GM12891 (cell line): ENCODE measurements at regions not wholly inside any gene's neighbourhood (a gene's known extent, or its start where the extent isn't known, plus 50 kb on each side); places are given as distances from the start of the nearest gene placed in this dataset.
"Not testable (repeated sequence)": the region's sequence is repeated elsewhere in the genome, so short reads cannot be mapped to it uniquely, and the experiment has no call there.

Experiments used
- DNase-seq: peaks from one replicate; pipeline ENCODE4 v3.0.0; 2011; ENCODE audit warnings: low spot score; ENCODE audit not compliant: insufficient read length
- FAIRE-seq: peaks from 2 replicates; lab custom pipeline; 2011; peaks lifted over from hg19 to GRCh38; lab: Jason Lieb, UNC
- PAX5 ChIP-seq: IDR thresholded peaks from 2 replicates; pipeline ENCODE4 v1.6.1; 2011; ENCODE audit warnings: low read length, moderate library complexity, mild to moderate bottlenecking; ENCODE audit not compliant: insufficient read depth, severe bottlenecking
- POLR2A ChIP-seq: IDR thresholded peaks from 2 replicates; pipeline ENCODE4 v1.6.1; 2011; ENCODE audit warnings: low read depth, low read length, control low read depth
- POLR2AphosphoS5 ChIP-seq: IDR thresholded peaks from 2 replicates; pipeline ENCODE4 v1.6.1; 2011; ENCODE audit warnings: low read depth, low read length, control low read depth
- POU2F2 ChIP-seq: IDR thresholded peaks from 2 replicates; pipeline ENCODE4 v1.6.1; 2011; ENCODE audit warnings: low read depth, mild to moderate bottlenecking, control low read depth, low read length, moderate library complexity
- SPI1 ChIP-seq: IDR thresholded peaks from 2 replicates; pipeline ENCODE4 v1.6.1; 2011; ENCODE audit warnings: low read depth, low read length, control low read depth
- TAF1 ChIP-seq: IDR thresholded peaks from 2 replicates; pipeline ENCODE4 v1.6.1; 2011; ENCODE audit warnings: low read depth, low read length, control low read depth

DNA sequence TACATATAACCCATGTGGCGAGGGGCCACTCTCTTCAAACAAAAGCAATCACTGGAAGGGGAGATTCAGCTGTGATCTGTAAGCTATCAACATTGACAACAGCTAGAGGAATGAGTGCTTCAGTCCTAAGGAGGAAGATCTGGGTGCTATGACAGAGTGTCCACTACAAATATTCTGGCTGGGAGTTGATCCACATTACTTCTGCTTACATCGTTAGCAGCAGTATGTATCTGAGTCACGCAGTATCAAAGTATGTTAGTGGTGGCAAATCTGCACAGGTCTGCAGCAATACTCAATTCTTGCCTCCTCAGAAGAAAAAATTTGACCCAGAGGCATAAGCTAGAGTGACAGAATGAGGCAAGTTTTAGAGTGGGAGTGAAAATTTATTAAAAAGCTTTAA lies 267.0 kb downstream of the PTH2R start:
- TF ChIP-seq POU2F2, result no peak
- TF ChIP-seq POLR2AphosphoS5, result no peak
- TF ChIP-seq SPI1, result no peak
- no peak for TF ChIP-seq TAF1
- no peak for TF ChIP-seq PAX5
- no peak for TF ChIP-seq POLR2A
- FAIRE-seq (no peak), DNase-seq (no peak)

DNA sequence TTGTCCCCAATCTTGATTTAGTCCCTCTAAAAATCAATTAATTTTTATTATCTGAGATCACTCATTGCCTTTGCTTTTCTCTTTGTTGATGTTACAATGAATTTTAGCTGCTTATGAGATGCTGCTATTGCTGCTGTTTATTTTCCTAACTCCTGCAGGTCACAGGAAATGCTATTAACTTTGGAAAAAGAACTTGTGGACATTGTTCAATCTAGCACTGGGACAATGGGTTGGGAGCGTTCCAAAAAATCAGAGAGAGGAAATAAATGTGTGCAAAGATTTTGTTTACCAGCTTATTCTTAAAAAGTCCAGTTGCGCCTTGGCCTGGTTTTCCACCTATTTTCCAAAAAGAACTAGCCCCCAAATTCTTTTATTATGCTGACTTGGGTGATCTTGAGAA lies 268.3 kb downstream of the PTH2R start:
- DNase-seq (no peak), FAIRE-seq (no peak)
- no peak for TF ChIP-seq POLR2A

DNA sequence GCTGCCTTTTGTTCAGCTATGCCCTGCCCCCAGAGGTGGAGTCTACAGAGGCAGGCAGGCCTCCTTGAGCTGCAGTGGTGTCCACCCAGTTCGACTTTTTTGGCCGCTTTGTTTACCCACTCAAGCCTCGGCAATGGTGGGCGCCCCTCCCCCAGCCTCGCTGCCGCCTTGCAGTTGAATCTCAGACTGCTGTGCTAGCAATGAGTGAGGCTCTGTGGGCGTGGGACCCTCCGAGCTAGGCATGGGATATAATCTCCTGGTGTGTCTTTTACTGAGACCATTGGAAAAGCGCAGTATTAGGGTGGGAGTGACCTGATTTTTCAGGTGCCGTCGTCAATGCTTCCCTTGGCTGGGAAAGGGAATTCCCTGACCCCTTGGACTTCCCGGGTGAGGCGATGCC lies 279.3 kb downstream of the PTH2R start:
- not testable (repeated sequence) for DNase-seq

DNA sequence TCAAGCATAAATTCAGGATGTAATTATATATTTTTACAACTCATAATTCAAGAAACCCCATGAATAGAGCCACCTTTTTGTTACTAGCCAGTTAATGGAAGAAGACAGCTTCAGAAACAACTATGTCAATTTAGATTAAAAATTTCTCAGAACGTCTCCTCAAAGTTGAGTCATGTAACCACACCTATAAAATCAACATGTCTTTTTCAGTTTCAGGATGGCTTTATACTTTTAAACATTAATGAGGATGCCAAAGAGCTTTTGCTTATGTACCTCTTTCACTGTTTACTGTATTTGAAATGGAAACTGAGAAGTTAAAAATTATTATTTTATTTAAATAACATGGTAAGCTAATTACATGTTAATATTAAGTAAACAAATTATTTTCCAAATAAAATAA lies 280.1 kb downstream of the PTH2R start:
- FAIRE-seq, result no peak
- DNase-seq, result no peak
- TF ChIP-seq POLR2AphosphoS5 (no peak), SPI1 (no peak), POLR2A (no peak), POU2F2 (no peak)

More for the DNA sequence above, 279.3 kb downstream of the PTH2R start:
- FAIRE-seq, result not testable (repeated sequence)

DNA sequence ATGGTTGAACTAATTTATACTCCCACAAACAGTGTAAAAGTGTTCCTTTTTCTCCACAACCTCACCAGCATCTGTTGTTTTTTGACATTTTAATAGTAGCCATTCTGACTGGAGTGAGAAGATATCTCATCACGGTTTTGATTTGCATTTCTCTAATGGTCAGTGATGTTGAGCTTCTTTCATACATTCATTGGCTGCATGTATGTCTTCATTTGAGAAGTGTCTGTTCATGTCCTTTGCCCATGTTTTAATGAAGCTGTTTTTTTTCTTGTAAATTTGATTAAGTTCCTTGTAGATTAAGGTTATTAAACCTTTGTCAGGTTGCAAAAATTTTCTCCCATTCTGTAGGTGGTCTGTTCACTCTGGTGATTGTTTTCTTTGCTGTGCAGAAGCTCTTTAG lies 281.1 kb downstream of the PTH2R start:
- DNase-seq, FAIRE-seq: not testable (repeated sequence)

DNA sequence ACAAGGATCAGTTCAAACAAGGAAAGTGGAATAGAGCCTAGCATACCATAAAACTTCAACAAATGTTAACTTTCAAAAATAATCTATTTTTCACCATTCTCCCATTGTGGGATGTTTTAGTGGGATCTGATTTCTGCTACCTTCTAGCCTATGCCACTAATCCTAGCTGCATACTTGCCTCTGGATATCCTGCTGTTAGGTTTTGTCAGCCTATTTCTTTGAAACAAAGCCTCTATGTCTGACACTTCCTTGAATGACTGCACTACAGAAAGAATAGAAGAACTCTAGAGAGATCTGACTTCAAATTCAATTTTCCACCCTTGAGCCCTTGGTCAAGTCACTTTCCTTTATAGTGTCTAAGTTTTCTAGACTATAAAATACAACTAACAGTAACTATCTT lies 291.5 kb downstream of the PTH2R start:
- FAIRE-seq, result no peak
- DNase-seq, result no peak

DNA sequence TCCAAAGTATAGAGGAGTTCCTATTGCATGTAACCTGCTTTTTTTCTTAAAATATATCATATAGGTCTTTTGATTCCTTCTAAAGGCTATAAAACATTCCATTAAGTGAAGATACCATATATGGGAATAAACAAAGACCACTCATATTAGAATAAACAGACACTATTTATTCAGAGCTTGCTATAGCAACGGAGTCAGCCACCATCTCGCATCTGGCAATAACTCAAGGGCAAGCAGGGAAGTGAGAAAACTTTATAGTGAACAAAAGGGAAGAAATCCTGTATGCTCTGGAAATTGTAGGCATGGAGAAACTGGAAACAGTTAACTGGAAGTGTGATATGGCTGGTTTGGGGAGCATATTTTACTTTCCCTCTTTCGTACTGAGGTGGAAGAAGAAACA lies 301.9 kb downstream of the PTH2R start:
- DNase-seq, result no peak
- FAIRE-seq, result no peak
- TF ChIP-seq POU2F2 (no peak), PAX5 (no peak), TAF1 (no peak), POLR2A (no peak), POLR2AphosphoS5 (no peak), SPI1 (no peak)

More for the DNA sequence above, 291.5 kb downstream of the PTH2R start:
- TF ChIP-seq POLR2A (no peak), POLR2AphosphoS5 (no peak)

DNA sequence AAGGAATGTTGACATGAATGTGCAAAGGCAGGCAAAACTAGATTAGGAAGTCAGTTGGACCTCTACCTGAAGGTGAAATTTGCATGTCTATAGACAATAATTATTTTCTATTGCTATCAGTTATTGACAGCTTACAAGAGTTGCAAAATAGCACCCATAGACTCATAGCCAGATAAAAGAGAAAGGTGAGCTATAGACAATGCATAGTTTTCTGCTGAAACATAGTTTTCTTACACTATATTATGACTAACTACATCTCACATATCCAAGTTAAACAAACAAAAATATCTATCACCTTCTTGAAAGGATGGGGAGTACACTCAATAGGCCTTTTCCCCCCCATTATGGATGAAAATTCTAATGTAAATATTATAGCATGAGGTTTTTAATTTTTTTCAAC lies 305.0 kb downstream of the PTH2R start:
- no peak for TF ChIP-seq POU2F2
- TF ChIP-seq POLR2A, result no peak
- no peak for TF ChIP-seq TAF1
- TF ChIP-seq POLR2AphosphoS5, result no peak
- no peak for TF ChIP-seq PAX5
- TF ChIP-seq SPI1, result no peak
- DNase-seq (no peak), FAIRE-seq (no peak)

DNA sequence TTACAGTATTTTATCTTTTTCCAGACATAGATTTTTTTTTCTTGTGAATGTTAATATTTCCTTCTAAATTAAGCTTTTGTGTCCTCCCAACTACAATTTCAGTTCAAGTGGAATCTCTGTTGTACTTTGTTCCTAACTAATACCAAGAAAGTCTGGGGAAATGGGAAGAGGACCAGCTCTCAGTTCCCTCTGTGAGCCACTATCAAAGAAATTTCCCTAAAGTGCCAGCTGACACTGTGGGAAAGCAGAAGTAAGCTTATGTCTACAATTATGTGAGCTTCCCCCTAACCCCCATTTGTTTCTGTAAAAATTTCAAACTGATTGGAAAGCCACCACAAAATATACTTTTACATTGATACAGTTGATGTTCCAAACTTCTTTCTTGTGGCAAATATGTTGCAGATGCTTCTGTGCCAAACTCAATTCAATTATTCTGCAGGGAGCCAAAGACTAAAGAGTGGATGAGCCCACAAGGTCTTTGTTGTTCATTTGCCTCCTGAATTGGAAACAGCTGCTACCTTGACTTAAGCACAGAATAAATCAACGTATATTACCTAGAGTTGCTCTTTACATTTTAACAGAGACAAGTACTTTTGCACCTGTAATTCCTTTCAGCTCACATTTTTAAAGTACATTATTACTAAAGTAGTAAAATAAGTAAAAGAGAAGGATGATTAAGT lies 306.6 kb downstream of the PTH2R start:
- no peak for DNase-seq
- FAIRE-seq, result no peak
- TF ChIP-seq POLR2A (no peak), PAX5 (no peak), TAF1 (no peak), POLR2AphosphoS5 (no peak), SPI1 (no peak), POU2F2 (no peak)

DNA sequence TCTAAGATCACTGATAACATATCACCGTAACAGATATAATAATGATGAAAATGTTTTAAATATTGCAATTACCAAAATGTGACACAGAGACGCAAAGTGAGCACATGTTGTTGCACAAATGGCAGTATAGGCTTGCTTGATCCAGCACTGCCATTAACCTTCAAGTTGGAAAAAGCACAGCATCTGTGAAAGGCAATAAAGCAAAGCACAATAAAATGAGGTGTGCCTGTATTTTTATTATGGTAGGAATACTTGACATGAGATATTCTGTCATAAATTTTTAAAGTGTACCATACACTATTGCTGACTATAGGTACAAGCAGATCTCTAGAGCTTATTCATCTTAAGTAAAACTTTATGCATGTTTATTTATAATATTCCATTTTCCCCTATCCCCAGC lies 312.2 kb downstream of the PTH2R start:
- no peak for TF ChIP-seq TAF1
- no peak for TF ChIP-seq PAX5
- no peak for TF ChIP-seq SPI1
- no peak for TF ChIP-seq POU2F2
- DNase-seq (no peak), FAIRE-seq (no peak)

DNA sequence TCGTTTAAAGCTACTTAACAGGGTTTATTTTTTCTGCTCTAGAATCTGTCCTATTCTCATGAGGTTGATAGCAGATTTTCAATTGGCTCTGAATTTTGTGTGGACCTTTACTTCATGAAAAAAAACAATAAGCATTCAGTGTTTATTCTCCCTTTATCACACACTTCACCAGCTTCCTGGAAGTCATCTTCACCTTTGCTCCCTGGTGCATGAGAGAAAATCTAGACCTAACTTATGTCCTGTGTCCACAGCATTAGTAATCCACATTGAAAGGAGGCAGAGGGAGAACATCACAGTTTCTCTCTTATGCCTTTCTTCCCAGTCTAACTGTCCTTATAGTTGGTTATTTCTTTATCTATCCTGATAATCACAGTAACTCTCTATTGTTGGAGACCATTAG lies 316.1 kb downstream of the PTH2R start:
- DNase-seq, result no peak
- no peak for TF ChIP-seq POLR2A
- TF ChIP-seq POU2F2, result no peak
- no peak for TF ChIP-seq TAF1
- no peak for TF ChIP-seq PAX5
- TF ChIP-seq SPI1, result no peak
- TF ChIP-seq POLR2AphosphoS5, result no peak
- no peak for FAIRE-seq

DNA sequence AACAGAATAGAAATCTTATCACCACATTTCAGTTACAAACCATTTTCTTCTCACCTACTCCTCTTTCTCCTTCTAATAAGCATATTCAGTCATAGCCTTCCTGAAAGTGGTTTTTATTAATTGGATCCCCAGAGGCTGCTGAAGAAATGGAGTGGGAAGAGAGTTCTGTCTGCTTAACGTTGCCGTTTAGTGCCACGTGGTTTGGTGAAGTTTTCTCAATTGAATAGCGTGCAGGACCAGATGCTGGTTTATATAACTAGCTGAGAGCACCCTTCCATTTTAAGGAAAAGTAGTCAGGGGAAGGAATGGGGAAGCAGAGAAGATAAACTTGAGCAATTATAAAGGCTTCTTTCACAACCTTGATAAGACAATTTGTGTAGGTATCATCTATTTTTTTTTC lies 318.7 kb downstream of the PTH2R start:
- FAIRE-seq (no peak), DNase-seq (no peak)
- TF ChIP-seq POLR2AphosphoS5 (no peak), PAX5 (no peak), POLR2A (no peak), POU2F2 (no peak), SPI1 (no peak), TAF1 (no peak)
